Calu3 (cell line): ENCODE measurements at regions not wholly inside any gene's neighbourhood (a gene's known extent, or its start where the extent isn't known, plus 50 kb on each side); places are given as distances from the start of the nearest gene placed in this dataset.
"Not testable (repeated sequence)": the region's sequence is repeated elsewhere in the genome, so short reads cannot be mapped to it uniquely, and the experiment has no call there.

Experiments
- BruUV-seq: library from RNA; stranded (reverse); fragments of 400-500 nt; replicated peaks from 2 replicates; lab custom pipeline; 2021; lab: Mats Ljungman, UMichigan
- CTCF ChIA-PET: fragments of 300-600 bp; sonication (Branson Sonifier 250); formaldehyde crosslinking; loops from one replicate; lab custom pipeline; 2022; ENCODE audit warnings: antibody characterized with exemption; lab: Charles Lee
- DNase-seq: peaks from one replicate; pipeline ENCODE4 v3.0.0; 2022
- H3K27ac Mint-ChIP-seq: one replicate; pipeline ENCODE4 v1.8.0; 2022; ENCODE audit warnings: mixed read lengths; ENCODE audit not compliant: unreplicated experiment
- H3K27me3 Mint-ChIP-seq: one replicate; pipeline ENCODE4 v1.8.0; 2022; ENCODE audit warnings: mixed read lengths; ENCODE audit not compliant: unreplicated experiment
- H3K36me3 Mint-ChIP-seq: one replicate; pipeline ENCODE4 v1.8.0; 2022; ENCODE audit warnings: mild to moderate bottlenecking, moderate library complexity, mixed read lengths; ENCODE audit not compliant: insufficient read depth, unreplicated experiment
- H3K4me1 Mint-ChIP-seq: one replicate; pipeline ENCODE4 v1.8.0; 2022; ENCODE audit warnings: mild to moderate bottlenecking, low read depth, mixed read lengths; ENCODE audit not compliant: unreplicated experiment
- H3K4me3 Mint-ChIP-seq: one replicate; pipeline ENCODE4 v1.8.0; 2022; ENCODE audit warnings: mild to moderate bottlenecking, low read depth, moderate library complexity, mixed read lengths; ENCODE audit not compliant: unreplicated experiment
- H3K9me3 Mint-ChIP-seq: one replicate; pipeline ENCODE4 v1.8.0; 2022; ENCODE audit warnings: low read depth, mixed read lengths; ENCODE audit not compliant: unreplicated experiment
- intact Hi-C: fragments of 100-400 bp; cut with micrococcal nuclease; formaldehyde crosslinking; loops from one replicate; pipeline ENCODE4 v1.10.0; 2022; ENCODE audit not compliant: unreplicated experiment
- TF ChIP-seq, protein P1 (sequence below): fragments of 200-600 bp; IDR thresholded peaks from one replicate; pipeline ENCODE4 v1.8.0; 2022; ENCODE audit warnings: antibody characterized with exemption; ENCODE audit not compliant: unreplicated experiment

DNA sequence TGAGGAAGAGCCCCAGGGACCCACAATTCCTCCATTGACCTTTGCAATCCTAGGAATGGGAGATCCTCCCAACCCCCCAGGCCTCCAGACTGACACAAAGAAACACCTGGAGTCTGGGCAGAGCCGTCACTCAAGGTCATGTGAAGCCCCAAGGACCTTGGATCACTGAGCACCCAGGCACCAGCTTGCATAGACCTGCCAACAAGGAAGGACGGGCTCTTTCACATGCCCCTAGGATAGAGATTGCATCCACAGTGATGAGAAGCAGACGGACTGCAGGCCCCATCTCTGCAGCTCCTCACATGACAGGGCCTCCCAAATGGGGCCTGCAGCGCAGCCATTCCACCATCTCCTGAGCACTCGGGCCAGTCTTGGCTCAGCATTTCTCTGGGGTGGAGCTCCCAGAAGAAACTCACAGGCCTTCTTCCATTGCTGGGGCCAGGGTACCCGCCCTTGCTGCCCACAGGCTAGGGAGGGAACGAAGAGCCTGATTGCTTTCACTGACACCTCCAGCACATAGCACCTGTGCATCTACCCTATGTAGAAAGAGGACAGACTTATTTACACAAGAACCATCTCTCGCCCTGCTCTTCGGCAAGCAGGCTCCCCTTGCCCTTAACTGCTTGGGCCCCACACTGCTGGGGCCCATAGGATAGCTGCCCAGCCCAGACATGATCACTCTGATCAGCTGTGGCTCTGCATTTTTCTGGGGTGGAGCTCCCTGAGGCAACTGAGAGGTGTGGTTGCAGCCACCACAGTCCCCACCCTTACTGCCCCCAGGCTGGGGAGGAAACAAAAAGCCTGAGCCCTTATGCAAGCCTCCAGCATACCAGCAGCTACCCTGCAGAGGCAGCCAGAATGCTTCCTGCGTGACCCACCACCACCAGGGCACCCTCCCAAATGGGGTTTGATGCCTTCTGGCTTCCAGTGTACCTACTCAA is 185.7 kb upstream of the ZCCHC13 start:
- intact Hi-C loops = no loop called here

DNA sequence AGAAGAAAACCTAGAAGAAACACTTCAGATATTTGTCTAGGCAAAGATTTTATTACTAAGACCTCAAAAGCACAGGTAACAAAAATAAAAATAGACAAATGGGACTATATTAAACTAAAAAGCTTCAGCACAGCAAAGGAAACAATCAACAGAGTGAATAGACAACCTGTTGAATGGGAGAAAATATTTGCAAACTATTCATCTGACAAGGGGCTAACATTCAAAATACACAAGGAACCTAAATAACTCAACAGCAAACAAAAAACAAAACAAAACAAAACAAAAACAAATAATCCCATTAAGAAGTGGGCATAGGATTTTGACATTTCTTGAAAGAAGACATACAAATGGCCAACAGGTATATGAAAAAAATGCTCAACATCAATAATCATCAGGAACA is 192.7 kb upstream of the ZCCHC13 start:
- no TSS peak for BruUV-seq
- H3K4me1 Mint-ChIP-seq = no peaks in the 10 kb centered on the region
- no peaks in the 10 kb centered on the region for H3K9me3 Mint-ChIP-seq

More for the DNA sequence above, 185.7 kb upstream of the ZCCHC13 start:
- Mint-ChIP-seq H3K36me3 (no peaks in the 10 kb centered on the region), H3K4me1 (peaks cover 19% of the 10 kb centered on the region), H3K27ac (no peak overlapping the region), H3K4me3 (no peak overlapping the region), H3K9me3 (no peaks in the 10 kb centered on the region), H3K27me3 (no peaks in the 10 kb centered on the region)
- CTCF ChIA-PET = no interaction called here
- DNase-seq = peak; percentile 15
- BruUV-seq = no TSS peak
- TF ChIP-seq, protein P1, sequence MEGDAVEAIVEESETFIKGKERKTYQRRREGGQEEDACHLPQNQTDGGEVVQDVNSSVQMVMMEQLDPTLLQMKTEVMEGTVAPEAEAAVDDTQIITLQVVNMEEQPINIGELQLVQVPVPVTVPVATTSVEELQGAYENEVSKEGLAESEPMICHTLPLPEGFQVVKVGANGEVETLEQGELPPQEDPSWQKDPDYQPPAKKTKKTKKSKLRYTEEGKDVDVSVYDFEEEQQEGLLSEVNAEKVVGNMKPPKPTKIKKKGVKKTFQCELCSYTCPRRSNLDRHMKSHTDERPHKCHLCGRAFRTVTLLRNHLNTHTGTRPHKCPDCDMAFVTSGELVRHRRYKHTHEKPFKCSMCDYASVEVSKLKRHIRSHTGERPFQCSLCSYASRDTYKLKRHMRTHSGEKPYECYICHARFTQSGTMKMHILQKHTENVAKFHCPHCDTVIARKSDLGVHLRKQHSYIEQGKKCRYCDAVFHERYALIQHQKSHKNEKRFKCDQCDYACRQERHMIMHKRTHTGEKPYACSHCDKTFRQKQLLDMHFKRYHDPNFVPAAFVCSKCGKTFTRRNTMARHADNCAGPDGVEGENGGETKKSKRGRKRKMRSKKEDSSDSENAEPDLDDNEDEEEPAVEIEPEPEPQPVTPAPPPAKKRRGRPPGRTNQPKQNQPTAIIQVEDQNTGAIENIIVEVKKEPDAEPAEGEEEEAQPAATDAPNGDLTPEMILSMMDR = no peak

DNA sequence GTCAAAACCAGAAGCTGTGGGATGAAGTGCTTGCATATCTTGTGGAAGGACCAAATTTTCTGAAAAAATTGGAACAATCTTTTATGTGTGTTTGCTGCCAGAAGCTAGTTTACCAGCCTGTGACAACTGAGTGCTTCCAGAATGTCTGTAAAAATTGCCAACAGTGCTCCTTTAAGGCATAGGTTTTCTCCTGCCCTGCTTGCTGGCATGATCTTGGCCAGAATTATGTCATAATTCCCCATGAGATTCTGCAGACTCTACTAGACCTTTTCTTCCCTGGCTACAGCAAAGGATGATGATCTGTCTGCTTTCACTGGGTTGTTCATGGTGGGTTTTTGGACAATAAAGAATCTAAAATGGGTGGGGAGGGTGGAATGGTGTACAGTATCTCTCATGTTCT is 196.3 kb upstream of the ZCCHC13 start:
- intact Hi-C loops = no loop called here
- H3K4me3 Mint-ChIP-seq = no peak overlapping the region
- BruUV-seq = no TSS peak
- CTCF ChIA-PET = no interaction called here
- H3K9me3 Mint-ChIP-seq = no peaks in the 10 kb centered on the region
- H3K4me1 Mint-ChIP-seq = no peaks in the 10 kb centered on the region
- DNase-seq = no peak
- no peaks in the 10 kb centered on the region for H3K36me3 Mint-ChIP-seq
- no peaks in the 10 kb centered on the region for H3K27me3 Mint-ChIP-seq
- no peak overlapping the region for H3K27ac Mint-ChIP-seq
- TF ChIP-seq, protein P1 = no peak

More for the DNA sequence above, 192.7 kb upstream of the ZCCHC13 start:
- H3K4me3 Mint-ChIP-seq = no peak overlapping the region
- H3K27me3 Mint-ChIP-seq = no peaks in the 10 kb centered on the region
- TF ChIP-seq, protein P1 = no peak
- intact Hi-C loops = no loop called here
- H3K27ac Mint-ChIP-seq = no peak overlapping the region
- DNase-seq = no peak
- H3K36me3 Mint-ChIP-seq = no peaks in the 10 kb centered on the region
- CTCF ChIA-PET = no interaction called here

DNA sequence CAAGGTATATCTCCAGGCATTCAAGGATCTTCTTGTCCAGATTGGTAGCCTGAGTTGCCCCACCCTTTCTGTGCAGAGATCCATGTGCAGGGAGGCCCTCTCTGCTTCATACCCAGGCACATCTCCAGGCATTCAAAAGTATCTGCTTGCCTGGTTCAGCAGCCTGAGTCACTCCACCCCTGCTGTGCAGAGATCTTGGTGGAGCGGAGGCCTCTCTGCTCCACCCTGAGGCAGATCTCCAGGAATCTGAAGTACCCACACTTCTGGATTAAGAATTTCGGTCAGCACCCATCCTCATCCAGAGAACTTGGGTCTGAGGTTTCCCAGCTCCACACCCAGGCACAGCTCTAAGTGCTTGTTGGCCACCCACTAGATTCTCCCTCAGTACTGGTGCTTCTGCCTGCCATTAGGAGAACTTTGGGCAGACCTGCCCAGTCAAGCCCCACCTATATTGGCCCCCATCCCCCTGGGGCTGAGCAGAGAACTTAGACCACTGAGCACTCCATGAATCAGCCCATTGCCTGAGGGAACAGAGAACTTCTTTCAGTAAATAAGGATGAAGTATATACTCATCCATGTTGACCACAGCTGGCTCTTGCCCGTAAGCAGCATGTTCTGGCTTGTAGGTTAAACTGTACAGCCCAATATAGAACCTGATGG is 199.5 kb upstream of the ZCCHC13 start:
- no TSS peak for BruUV-seq
- peaks cover 7% of the 10 kb centered on the region for H3K9me3 Mint-ChIP-seq
- no peaks in the 10 kb centered on the region for H3K4me1 Mint-ChIP-seq
- CTCF ChIA-PET = no interaction called here
- no peak overlapping the region for H3K27ac Mint-ChIP-seq
- no peaks in the 10 kb centered on the region for H3K36me3 Mint-ChIP-seq
- no peak for DNase-seq
- no peaks in the 10 kb centered on the region for H3K27me3 Mint-ChIP-seq
- TF ChIP-seq, protein P1 = no peak
- intact Hi-C loops = no loop called here
- no peak overlapping the region for H3K4me3 Mint-ChIP-seq

DNA sequence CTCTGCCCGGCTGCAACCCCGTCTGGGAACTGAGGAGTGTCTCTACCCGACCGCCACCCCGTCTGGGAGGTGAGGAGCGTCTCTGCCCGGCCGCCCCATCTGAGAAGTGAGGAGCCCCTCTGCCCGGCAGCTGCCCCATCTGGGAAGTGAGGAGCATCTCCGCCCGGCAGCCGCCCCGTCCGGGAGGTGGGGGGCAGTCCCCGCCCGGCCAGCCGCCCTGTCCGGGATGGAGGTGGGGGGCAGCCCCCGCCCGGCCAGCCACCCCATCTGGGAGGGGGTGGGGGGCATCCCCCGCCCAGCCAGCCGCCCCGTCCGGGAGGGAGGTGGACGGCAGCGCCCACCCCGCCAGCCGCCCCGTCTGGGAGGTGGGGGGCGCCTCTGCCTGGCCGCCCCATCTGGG is 205.6 kb upstream of the ZCCHC13 start:
- H3K4me1 Mint-ChIP-seq, CTCF ChIA-PET, H3K27me3 Mint-ChIP-seq, BruUV-seq, DNase-seq, H3K27ac Mint-ChIP-seq, H3K9me3 Mint-ChIP-seq, H3K4me3 Mint-ChIP-seq, H3K36me3 Mint-ChIP-seq, intact Hi-C loops: not testable (repeated sequence)
